Keratinocyte (primary cell): ENCODE measurements at regions not wholly inside any gene's neighbourhood (a gene's known extent, or its start where the extent isn't known, plus 50 kb on each side); places are given as distances from the start of the nearest gene placed in this dataset.

ENCODE experiments used
- CTCF ChIP-seq, 3 experiments: IDR thresholded peaks in 1 of 3; conservative IDR thresholded peaks in 1 of 3; optimal IDR thresholded peaks in 1 of 3; 2 replicates in 2 of 3; 3 replicates in 1 of 3; pipeline versions ENCODE3 to v1.5.1; 2011; ENCODE audit warnings: low read length in 3 of 3, mild to moderate bottlenecking in 3 of 3, moderate library complexity in 2 of 3, control low read depth in 1 of 3, inconsistent platforms in 1 of 3; ENCODE audit not compliant: insufficient read depth in 2 of 3; ENCODE audit errors: extremely low read depth in 1 of 3
- EZH2 ChIP-seq: IDR thresholded peaks from one replicate; pipeline ENCODE4 v1.6.1; 2012; ENCODE audit warnings: inconsistent platforms, mild to moderate bottlenecking, low read length, moderate library complexity

- TF ChIP-seq CTCF (optimal IDR thresholded peaks at IDR 0.05 in 1 of 3, IDR thresholded peaks at IDR 0.05 in 1 of 3, conservative IDR thresholded peaks at IDR 0.05 in 1 of 3; ENCODE audit: extremely low read depth in 1 of 3, insufficient read depth in 2 of 3, low read length in 3 of 3), result no peak
- no peak for TF ChIP-seq EZH2
Measured at GRCh38 chr5:29017501-29017900, 1979.1 kb upstream of the CDH9 start.
